ENCODE measurements at regions not wholly inside any gene's neighbourhood (a gene's known extent, or its start where the extent isn't known, plus 50 kb on each side); places are given as distances from the start of the nearest gene placed in this dataset.

- DNase-seq (ENCODE audit: extremely low spot score): no peak
- no peak for TF ChIP-seq CTCF (IDR thresholded peaks at IDR 0.05; ENCODE audit: control extremely low read depth, extremely low read depth, low read depth, missing control alignments)
- POLR2A ChIA-PET: no interaction called here
- CTCF ChIA-PET: no interaction called here
These were observed 827.5 kb upstream of the PCDH20 start for GRCh38 chr13:62243106-62243505.

GRCh38 chr13:62234780-62235440 is 819.3 kb upstream of the PCDH20 start:
- no peak for TF ChIP-seq CTCF (IDR thresholded peaks at IDR 0.05; ENCODE audit: control extremely low read depth, extremely low read depth, low read depth, missing control alignments)
- POLR2A ChIA-PET: no interaction called here
- CTCF ChIA-PET: interaction anchor here (1.2 kb wide), 1 partner anchor 12 kb away, joined by 3 read pairs; no protein-coding TSS in a partner anchor
- DNase-seq (ENCODE audit: extremely low spot score): no peak

GRCh38 chr13:62210951-62211350 is 795.3 kb upstream of the PCDH20 start:
- TF ChIP-seq CTCF (IDR thresholded peaks at IDR 0.05; ENCODE audit: control extremely low read depth, extremely low read depth, low read depth, missing control alignments): no peak
- ChIA-PET CTCF (interaction anchor here (1.3 to 2.1 kb wide), 5 partner anchors 9 to 19 kb away, joined by 3 to 6 read pairs (median 5); no protein-coding TSS in a partner anchor), POLR2A (no interaction called here)
- no peak for DNase-seq (ENCODE audit: extremely low spot score)

- ChIA-PET POLR2A (no interaction called here), CTCF (interaction anchor here (1.4 kb wide), 1 partner anchor 32 kb away, joined by 5 read pairs; no protein-coding TSS in a partner anchor)
- TF ChIP-seq CTCF (IDR thresholded peaks at IDR 0.05; ENCODE audit: control extremely low read depth, extremely low read depth, low read depth, missing control alignments): no peak
- DNase-seq (ENCODE audit: extremely low spot score): peak; percentile 17
These were observed 793.9 kb upstream of the PCDH20 start for GRCh38 chr13:62209529-62209928.

GRCh38 chr13:62207388-62207787 is 791.7 kb upstream of the PCDH20 start:
- DNase-seq (ENCODE audit: extremely low spot score): no peak
- no peak for TF ChIP-seq CTCF (IDR thresholded peaks at IDR 0.05; ENCODE audit: control extremely low read depth, extremely low read depth, low read depth, missing control alignments)
- CTCF ChIA-PET: interaction anchor here (1.7 kb wide), 1 partner anchor 23 kb away, joined by 3 read pairs; no protein-coding TSS in a partner anchor
- POLR2A ChIA-PET: no interaction called here

- POLR2A ChIA-PET: no interaction called here
- CTCF ChIA-PET: interaction anchor here (0.6 kb wide), 1 partner anchor 9 kb away, joined by 3 read pairs; no protein-coding TSS in a partner anchor
- no peak for TF ChIP-seq CTCF (IDR thresholded peaks at IDR 0.05; ENCODE audit: control extremely low read depth, extremely low read depth, low read depth, missing control alignments)
- DNase-seq (ENCODE audit: extremely low spot score): no peak
These were observed 790.5 kb upstream of the PCDH20 start for GRCh38 chr13:62206165-62206564.
